NCI-H2196 treated with DMSO at 0.1 percent for 48 hours (cell line): ENCODE measurements at regions not wholly inside any gene's neighbourhood (a gene's known extent, or its start where the extent isn't known, plus 50 kb on each side); places are given as distances from the start of the nearest gene placed in this dataset.
"Not testable (repeated sequence)": the region's sequence is repeated elsewhere in the genome, so short reads cannot be mapped to it uniquely, and the experiment has no call there.

ENCODE experiments used
- DNase-seq: peaks from one replicate; lab custom pipeline; 2025; ENCODE audit not compliant: unreplicated experiment; lab: John Stamatoyannopoulos, UW

DNA sequence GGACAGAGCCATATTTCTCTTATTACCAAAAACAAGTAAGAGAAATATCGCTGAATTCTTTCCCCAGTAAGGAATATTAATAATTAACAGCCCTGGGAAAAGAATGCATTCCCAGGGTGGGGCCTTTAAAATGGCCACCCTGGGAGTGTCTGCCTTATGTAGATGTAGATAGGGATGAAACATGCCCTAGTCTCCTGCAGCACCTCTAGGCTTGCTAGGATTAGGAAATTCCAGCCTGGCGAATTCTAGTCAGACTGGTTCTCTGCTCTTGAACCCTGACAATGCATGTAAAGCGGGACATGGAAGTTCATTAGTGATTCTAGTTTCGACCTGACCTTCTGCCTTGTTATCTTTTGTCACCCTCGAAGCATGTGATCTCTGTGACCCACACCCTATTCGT, 405.2 kb upstream of the MAP2 start:
- not testable (repeated sequence) for DNase-seq

DNA sequence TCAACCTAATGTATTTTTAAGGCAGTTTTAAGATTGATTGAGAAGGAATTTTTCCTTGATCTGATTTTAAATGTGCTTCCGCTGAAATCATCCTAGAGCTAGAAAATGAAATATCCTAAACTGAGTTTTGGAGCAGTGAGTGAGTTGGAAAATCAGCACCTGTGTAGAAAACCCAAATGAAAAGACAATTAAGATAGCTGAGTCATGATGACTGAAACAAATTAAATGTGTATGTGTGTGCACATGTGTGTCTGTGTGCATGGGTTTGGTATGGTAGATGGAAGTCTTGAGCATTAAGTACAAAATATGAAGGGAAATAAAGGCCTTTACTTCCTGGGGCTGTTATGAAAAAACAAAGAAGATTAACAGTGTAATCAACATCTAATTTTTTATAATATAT, 394.6 kb upstream of the MAP2 start:
- no peak for DNase-seq

DNA sequence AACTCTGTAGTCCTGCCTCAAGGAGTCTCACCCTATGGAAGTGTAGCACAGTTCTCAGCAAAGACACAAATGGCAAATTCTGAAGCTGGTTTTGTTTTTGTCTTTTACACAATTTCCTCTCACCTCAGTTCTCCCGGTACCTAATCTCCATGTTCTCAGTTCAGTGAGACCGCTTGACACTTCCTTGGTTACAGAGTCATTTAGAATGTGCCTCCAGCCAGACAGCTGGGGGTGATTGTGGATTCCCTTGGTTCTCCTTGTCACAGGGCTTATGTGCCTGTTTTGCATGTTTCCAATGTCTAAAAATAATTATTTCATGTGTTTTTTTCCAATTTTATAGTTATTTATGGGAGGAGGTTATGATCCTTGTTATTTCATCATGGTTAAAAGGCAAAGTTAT, 379.5 kb upstream of the MAP2 start:
- DNase-seq: no peak

GRCh38 chr2:209046163-209046562, 377.7 kb upstream of the MAP2 start:
- no peak for DNase-seq

GRCh38 chr2:209049608-209050007, 374.2 kb upstream of the MAP2 start:
- DNase-seq: no peak

- no peak for DNase-seq
Measured at GRCh38 chr2:209062210-209062609, 361.6 kb upstream of the MAP2 start.

DNA sequence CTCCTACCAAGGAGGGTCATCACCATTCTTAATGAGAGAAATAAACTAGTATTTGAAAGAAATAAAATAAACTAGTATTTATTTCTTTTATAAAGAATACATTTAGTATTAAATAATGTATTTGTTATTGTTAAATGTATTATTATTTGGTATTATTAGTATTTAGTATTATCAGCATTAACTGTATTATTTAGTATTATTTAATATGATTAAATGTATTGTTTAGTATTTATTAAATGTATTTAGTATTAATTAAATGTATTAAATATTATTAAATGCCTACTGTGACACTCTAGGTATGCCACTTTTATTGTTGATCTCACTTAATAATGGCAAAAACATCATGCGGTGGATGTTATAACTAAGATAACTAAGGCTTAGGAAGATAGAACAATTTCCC, 353.6 kb upstream of the MAP2 start:
- DNase-seq: no peak

GRCh38 chr2:209073151-209073550, 350.7 kb upstream of the MAP2 start:
- no peak for DNase-seq

GRCh38 chr2:209074711-209075110, 349.1 kb upstream of the MAP2 start:
- no peak for DNase-seq

GRCh38 chr2:209076151-209076550, 347.7 kb upstream of the MAP2 start:
- DNase-seq: no peak

GRCh38 chr2:209086761-209087160, 337.1 kb upstream of the MAP2 start:
- no peak for DNase-seq

GRCh38 chr2:209091056-209091455, 332.8 kb upstream of the MAP2 start:
- no peak for DNase-seq

GRCh38 chr2:209094221-209094620, 329.6 kb upstream of the MAP2 start:
- DNase-seq: no peak

GRCh38 chr2:209095432-209095831, 328.4 kb upstream of the MAP2 start:
- no peak for DNase-seq

- DNase-seq: no peak
Measured at GRCh38 chr2:209097168-209097567, 326.7 kb upstream of the MAP2 start.

GRCh38 chr2:209102319-209102718, 321.5 kb upstream of the MAP2 start:
- DNase-seq: no peak

DNA sequence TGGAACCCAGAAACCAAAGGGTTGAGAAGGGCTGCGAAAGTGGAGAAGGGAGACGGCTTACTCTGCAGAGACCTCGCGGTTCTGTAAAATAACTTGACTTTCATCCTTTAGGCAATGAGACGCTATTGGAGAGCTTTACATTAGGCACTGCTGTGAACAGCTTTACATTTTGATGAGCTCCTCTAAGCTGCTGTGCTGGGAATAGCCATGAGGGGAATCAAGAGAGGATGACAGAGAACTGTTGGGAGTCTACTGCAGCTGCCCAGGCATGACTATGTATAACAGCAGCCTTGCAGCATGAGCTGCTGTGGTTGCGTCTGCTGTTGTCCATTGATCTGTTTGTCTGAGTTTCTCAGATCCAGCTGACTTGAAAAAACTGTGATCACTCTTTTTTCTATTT, 310.8 kb upstream of the MAP2 start:
- no peak for DNase-seq

- DNase-seq: no peak
Measured at GRCh38 chr2:209114588-209115240, 309.1 kb upstream of the MAP2 start.

DNA sequence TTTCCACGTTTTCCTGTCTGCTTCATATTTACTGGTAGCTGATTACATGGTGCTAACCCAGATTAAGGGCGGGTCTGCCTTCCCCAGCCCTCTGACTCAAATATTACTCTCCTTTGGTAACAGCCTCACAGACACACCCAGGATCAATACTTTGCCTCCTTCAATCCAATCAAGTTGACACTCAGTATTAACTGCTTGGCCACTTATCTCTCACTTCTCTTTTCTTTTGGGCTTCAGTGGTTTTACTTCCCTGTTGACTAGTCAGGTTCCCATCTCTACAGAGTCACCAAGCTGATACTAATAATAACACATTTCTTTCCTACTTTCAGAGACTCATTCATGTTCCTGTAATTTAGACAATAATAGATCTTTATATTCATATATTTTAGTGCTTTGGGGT, 302.2 kb upstream of the MAP2 start:
- no peak for DNase-seq

GRCh38 chr2:209125291-209125690, 298.6 kb upstream of the MAP2 start:
- DNase-seq: no peak

GRCh38 chr2:209138079-209138478, 285.8 kb upstream of the MAP2 start:
- DNase-seq: no peak

GRCh38 chr2:209141142-209141541, 282.7 kb upstream of the MAP2 start:
- no peak for DNase-seq

DNA sequence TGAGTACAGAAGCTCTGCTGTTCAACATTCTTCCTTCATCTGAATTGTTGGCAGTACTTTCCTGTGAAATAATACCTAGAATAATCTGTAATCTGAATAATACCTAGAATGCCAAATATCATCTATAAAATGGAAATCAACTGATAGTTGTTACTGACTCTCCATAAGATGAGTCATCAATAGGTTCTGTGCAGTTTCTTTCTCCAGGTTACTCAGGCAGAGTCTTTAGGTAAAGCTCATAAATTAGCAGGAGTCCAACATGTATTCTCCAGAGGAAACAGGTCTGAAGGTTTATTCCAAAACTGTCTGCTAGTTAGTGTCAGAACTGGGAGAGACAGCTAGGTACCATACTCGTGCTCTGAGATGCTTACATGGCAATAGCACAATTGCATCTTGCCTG, 282.0 kb upstream of the MAP2 start:
- DNase-seq: no peak
